ENCODE measurements at regions not wholly inside any gene's neighbourhood (a gene's known extent, or its start where the extent isn't known, plus 50 kb on each side); places are given as distances from the start of the nearest gene placed in this dataset.

DNA sequence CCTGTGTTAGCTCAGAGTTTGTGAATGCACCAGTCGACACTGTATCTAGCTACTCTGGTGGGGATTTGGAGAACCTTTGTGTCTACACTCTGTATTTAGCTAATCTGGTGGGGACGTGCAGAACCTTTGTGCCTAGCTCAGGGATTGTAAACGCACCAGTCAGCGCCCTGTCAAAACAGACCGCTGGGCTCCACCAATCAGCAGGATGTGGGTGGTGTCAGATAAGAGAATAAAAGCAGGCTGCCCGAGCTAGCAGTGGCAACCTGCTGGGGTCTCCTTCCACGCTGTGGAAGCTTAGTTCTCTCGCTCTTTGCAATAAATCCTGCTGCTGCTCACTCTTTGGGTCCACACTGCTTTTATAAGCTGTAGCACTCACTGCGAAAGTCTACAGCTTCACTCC lies 324.2 kb downstream of the RAD51AP2 start:
- TF ChIP-seq, protein P1, sequence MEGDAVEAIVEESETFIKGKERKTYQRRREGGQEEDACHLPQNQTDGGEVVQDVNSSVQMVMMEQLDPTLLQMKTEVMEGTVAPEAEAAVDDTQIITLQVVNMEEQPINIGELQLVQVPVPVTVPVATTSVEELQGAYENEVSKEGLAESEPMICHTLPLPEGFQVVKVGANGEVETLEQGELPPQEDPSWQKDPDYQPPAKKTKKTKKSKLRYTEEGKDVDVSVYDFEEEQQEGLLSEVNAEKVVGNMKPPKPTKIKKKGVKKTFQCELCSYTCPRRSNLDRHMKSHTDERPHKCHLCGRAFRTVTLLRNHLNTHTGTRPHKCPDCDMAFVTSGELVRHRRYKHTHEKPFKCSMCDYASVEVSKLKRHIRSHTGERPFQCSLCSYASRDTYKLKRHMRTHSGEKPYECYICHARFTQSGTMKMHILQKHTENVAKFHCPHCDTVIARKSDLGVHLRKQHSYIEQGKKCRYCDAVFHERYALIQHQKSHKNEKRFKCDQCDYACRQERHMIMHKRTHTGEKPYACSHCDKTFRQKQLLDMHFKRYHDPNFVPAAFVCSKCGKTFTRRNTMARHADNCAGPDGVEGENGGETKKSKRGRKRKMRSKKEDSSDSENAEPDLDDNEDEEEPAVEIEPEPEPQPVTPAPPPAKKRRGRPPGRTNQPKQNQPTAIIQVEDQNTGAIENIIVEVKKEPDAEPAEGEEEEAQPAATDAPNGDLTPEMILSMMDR (IDR thresholded peaks at IDR 0.05) = no peak
- TF ChIP-seq, protein P2, sequence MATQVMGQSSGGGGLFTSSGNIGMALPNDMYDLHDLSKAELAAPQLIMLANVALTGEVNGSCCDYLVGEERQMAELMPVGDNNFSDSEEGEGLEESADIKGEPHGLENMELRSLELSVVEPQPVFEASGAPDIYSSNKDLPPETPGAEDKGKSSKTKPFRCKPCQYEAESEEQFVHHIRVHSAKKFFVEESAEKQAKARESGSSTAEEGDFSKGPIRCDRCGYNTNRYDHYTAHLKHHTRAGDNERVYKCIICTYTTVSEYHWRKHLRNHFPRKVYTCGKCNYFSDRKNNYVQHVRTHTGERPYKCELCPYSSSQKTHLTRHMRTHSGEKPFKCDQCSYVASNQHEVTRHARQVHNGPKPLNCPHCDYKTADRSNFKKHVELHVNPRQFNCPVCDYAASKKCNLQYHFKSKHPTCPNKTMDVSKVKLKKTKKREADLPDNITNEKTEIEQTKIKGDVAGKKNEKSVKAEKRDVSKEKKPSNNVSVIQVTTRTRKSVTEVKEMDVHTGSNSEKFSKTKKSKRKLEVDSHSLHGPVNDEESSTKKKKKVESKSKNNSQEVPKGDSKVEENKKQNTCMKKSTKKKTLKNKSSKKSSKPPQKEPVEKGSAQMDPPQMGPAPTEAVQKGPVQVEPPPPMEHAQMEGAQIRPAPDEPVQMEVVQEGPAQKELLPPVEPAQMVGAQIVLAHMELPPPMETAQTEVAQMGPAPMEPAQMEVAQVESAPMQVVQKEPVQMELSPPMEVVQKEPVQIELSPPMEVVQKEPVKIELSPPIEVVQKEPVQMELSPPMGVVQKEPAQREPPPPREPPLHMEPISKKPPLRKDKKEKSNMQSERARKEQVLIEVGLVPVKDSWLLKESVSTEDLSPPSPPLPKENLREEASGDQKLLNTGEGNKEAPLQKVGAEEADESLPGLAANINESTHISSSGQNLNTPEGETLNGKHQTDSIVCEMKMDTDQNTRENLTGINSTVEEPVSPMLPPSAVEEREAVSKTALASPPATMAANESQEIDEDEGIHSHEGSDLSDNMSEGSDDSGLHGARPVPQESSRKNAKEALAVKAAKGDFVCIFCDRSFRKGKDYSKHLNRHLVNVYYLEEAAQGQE (IDR thresholded peaks at IDR 0.05; ENCODE audit: insufficient read depth in 1 of 2, low read depth in 2 of 2, low read length in 1 of 2) = no peak
- no peak for TF ChIP-seq POLR2AphosphoS5 (IDR thresholded peaks at IDR 0.05; ENCODE audit: low read depth, low read length)

All from Panc1 (cell line).